GM23338 (cell line): ENCODE measurements at regions not wholly inside any gene's neighbourhood (a gene's known extent, or its start where the extent isn't known, plus 50 kb on each side); places are given as distances from the start of the nearest gene placed in this dataset.
A peak's percentile ranks its signal among the peaks of the same experiment; 100 is the strongest.

Experiments
- ATAC-seq: fragments of 200-7000 bp; cut with Tn5 transposase; 3 replicates; pipeline ENCODE4 v1.9.1; 2020
- DNase-seq: peaks from one replicate; pipeline ENCODE4 v3.0.0-alpha.2; 2015; ENCODE audit warnings: low spot score
- H2AFZ ChIP-seq: fragments of 200-600 bp; sonication (generic); 2 replicates; pipeline ENCODE4 v1.8.0; 2016; ENCODE audit warnings: antibody characterized with exemption, mild to moderate bottlenecking, moderate library complexity
- H3F3A ChIP-seq: fragments of 200-600 bp; sonication (generic); replicated peaks from 2 replicates; pipeline ENCODE4 v1.8.0; 2017; ENCODE audit warnings: antibody characterized with exemption, mixed run types, low read depth
- H3K27ac ChIP-seq: fragments of 200-600 bp; sonication (generic); 2 replicates; pipeline ENCODE4 v1.6.1; 2016; ENCODE audit warnings: low read depth
- H3K27me3 ChIP-seq: fragments of 200-600 bp; sonication (generic); 2 replicates; pipeline ENCODE4 v1.8.0; 2016; ENCODE audit warnings: mild to moderate bottlenecking, mixed run types, moderate library complexity; ENCODE audit not compliant: insufficient read depth
- H3K36me3 ChIP-seq: fragments of 200-600 bp; sonication (generic); 2 replicates; pipeline ENCODE4 v1.8.0; 2016; ENCODE audit warnings: mild to moderate bottlenecking; ENCODE audit not compliant: insufficient read depth
- H3K4me1 ChIP-seq: fragments of 200-600 bp; sonication (generic); 2 replicates; pipeline ENCODE4 v1.8.0; 2016; ENCODE audit warnings: mild to moderate bottlenecking, moderate library complexity; ENCODE audit not compliant: insufficient read depth
- H3K4me2 ChIP-seq: fragments of 200-600 bp; sonication (generic); 2 replicates; pipeline ENCODE4 v1.7.1; 2017; ENCODE audit warnings: mixed run types
- H3K4me3 ChIP-seq: fragments of 200-600 bp; sonication (generic); 2 replicates; pipeline ENCODE4 v1.6.1; 2016; ENCODE audit warnings: mixed run types
- H3K79me2 ChIP-seq: fragments of 200-600 bp; sonication (generic); replicated peaks from 2 replicates; pipeline ENCODE4 v1.8.0; 2017; ENCODE audit warnings: mild to moderate bottlenecking; ENCODE audit not compliant: insufficient read depth
- H3K9me2 ChIP-seq: fragments of 200-600 bp; sonication (generic); 2 replicates; pipeline ENCODE4 v1.8.0; 2017; ENCODE audit not compliant: insufficient read depth
- H4K20me1 ChIP-seq: fragments of 200-600 bp; sonication (generic); replicated peaks from 2 replicates; pipeline ENCODE4 v1.8.0; 2017; ENCODE audit warnings: mild to moderate bottlenecking; ENCODE audit not compliant: insufficient read depth
- H3K27ac Mint-ChIP-seq: 2 replicates; pipeline ENCODE4 v1.8.0; 2020; ENCODE audit warnings: inconsistent platforms, mild to moderate bottlenecking, moderate library complexity, mixed read lengths
- H3K27me3 Mint-ChIP-seq: 3 replicates; pipeline ENCODE4 v1.8.0; 2022; ENCODE audit warnings: low read depth, mild to moderate bottlenecking, moderate library complexity, mixed read lengths, inconsistent platforms; ENCODE audit not compliant: insufficient read depth, poor library complexity
- H3K36me3 Mint-ChIP-seq: 3 replicates; pipeline ENCODE4 v1.8.0; 2021; ENCODE audit warnings: low read depth, mild to moderate bottlenecking, inconsistent platforms, moderate library complexity, mixed read lengths
- H3K4me1 Mint-ChIP-seq: 3 replicates; pipeline ENCODE4 v1.8.0; 2020; ENCODE audit warnings: mild to moderate bottlenecking, inconsistent platforms, mixed read lengths
- H3K4me3 Mint-ChIP-seq: 3 replicates; pipeline ENCODE4 v1.8.0; 2021; ENCODE audit warnings: moderate library complexity, mild to moderate bottlenecking, inconsistent platforms, mixed read lengths
- H3K9me3 Mint-ChIP-seq: 3 replicates; pipeline ENCODE4 v1.8.0; 2020; ENCODE audit warnings: moderate library complexity, mild to moderate bottlenecking, inconsistent platforms, mixed read lengths
- CTCF ChIP-seq, 2 experiments: fragments of 200-600 bp in 1 of 2; sonication (generic) in 1 of 2; conservative IDR thresholded peaks; 2 replicates each; pipeline versions ENCODE4 v1.5.1 to v1.6.1; 2016 to 2017; ENCODE audit warnings: antibody characterized with exemption in 2 of 2, low read depth in 2 of 2, mild to moderate bottlenecking in 2 of 2, moderate library complexity in 1 of 2
- EZH2 ChIP-seq: fragments of 200-600 bp; sonication (generic); IDR thresholded peaks from one replicate; pipeline ENCODE4 v1.8.0; 2017; ENCODE audit warnings: antibody characterized with exemption, mild to moderate bottlenecking, low read depth; ENCODE audit not compliant: unreplicated experiment
- EZH2phosphoT487 ChIP-seq: fragments of 200-600 bp; sonication (generic); IDR thresholded peaks from one replicate; pipeline ENCODE4 v1.8.1; 2018; ENCODE audit warnings: antibody characterized with exemption; ENCODE audit not compliant: unreplicated experiment
- JUNB ChIP-seq: IDR thresholded peaks from one replicate; pipeline ENCODE4 v1.6.1; 2016; ENCODE audit warnings: antibody characterized with exemption; ENCODE audit not compliant: unreplicated experiment
- NANOG ChIP-seq: IDR thresholded peaks from 2 replicates; pipeline ENCODE4 v1.6.1; 2016; ENCODE audit warnings: antibody characterized with exemption, borderline replicate concordance
- POLR2AphosphoS5 ChIP-seq: IDR thresholded peaks from 2 replicates; pipeline ENCODE4 v1.6.1; 2016; ENCODE audit warnings: antibody characterized with exemption, low read depth
- REST ChIP-seq: IDR thresholded peaks from one replicate; pipeline ENCODE4 v1.6.1; 2018; ENCODE audit warnings: antibody characterized with exemption; ENCODE audit not compliant: unreplicated experiment
- ZNF114 ChIP-seq: fragments of 250-450 bp; sonication (Bioruptor Pico); IDR thresholded peaks from 2 replicates; pipeline ENCODE4 v1.5.0; 2020; ENCODE audit warnings: mild to moderate bottlenecking, moderate library complexity
- ZNF331 ChIP-seq: fragments of 250-450 bp; sonication (Bioruptor Pico); IDR thresholded peaks from 2 replicates; pipeline ENCODE4 v1.5.0; 2020; ENCODE audit warnings: low read depth, mild to moderate bottlenecking, moderate library complexity

- H2AFZ ChIP-seq, result no peak overlapping the region
- no peaks in the 10 kb centered on the region for H4K20me1 ChIP-seq
- no peak overlapping the region for H3K4me3 ChIP-seq
- ATAC-seq (no peak), DNase-seq (no peak)
- H3K4me1 ChIP-seq, result peaks cover 3% of the 10 kb centered on the region; the same call in 1 of the 2 replicates
- Mint-ChIP-seq H3K27ac (no peak overlapping the region), H3K4me3 (no peak overlapping the region), H3K9me3 (peaks cover 26% of the 10 kb centered on the region), H3K36me3 (peaks cover 14% of the 10 kb centered on the region), H3K27me3 (peaks cover 2% of the 10 kb centered on the region), H3K4me1 (peaks cover 5% of the 10 kb centered on the region; the same call in 2 of the 3 replicates)
- H3K9me2 ChIP-seq, result no peaks in the 10 kb centered on the region
- peaks cover 8% of the 10 kb centered on the region; the same call in 1 of the 2 replicates for H3K36me3 ChIP-seq
- no peaks in the 10 kb centered on the region for H3K79me2 ChIP-seq
- no peaks in the 10 kb centered on the region for H3K27me3 ChIP-seq
- H3K4me2 ChIP-seq, result no peak overlapping the region
- H3F3A ChIP-seq, result no peaks in the 10 kb centered on the region
- no peak for TF ChIP-seq EZH2
- TF ChIP-seq REST, result no peak
- no peak for TF ChIP-seq JUNB
- no peak for TF ChIP-seq EZH2phosphoT487
- TF ChIP-seq ZNF331 (CRISPR knock-in tag), result no peak
- no peak for TF ChIP-seq NANOG
- no peak for TF ChIP-seq POLR2AphosphoS5
- no peak overlapping the region for H3K27ac ChIP-seq
Measured at GRCh38 chr6:79373246-79373645, 138.8 kb upstream of the HMGN3 start.

- Mint-ChIP-seq H3K4me3 (no peak overlapping the region), H3K36me3 (peaks cover 19% of the 10 kb centered on the region), H3K9me3 (peaks cover 31% of the 10 kb centered on the region), H3K27me3 (peaks cover 2% of the 10 kb centered on the region), H3K4me1 (peaks cover 3% of the 10 kb centered on the region; the same call in 2 of the 3 replicates), H3K27ac (no peak overlapping the region)
- Histone ChIP-seq H2AFZ (no peak overlapping the region), H3K79me2 (no peaks in the 10 kb centered on the region), H3K27me3 (no peaks in the 10 kb centered on the region), H4K20me1 (no peaks in the 10 kb centered on the region), H3K4me3 (no peak overlapping the region), H3K4me1 (peaks cover 3% of the 10 kb centered on the region; the same call in 1 of the 2 replicates), H3F3A (no peaks in the 10 kb centered on the region), H3K36me3 (peaks cover 8% of the 10 kb centered on the region; the same call in 1 of the 2 replicates), H3K27ac (no peak overlapping the region), H3K4me2 (no peak overlapping the region), H3K9me2 (no peaks in the 10 kb centered on the region)
- no peak; the same call in 2 of the 3 replicates for ATAC-seq
- peak; percentile 4 for DNase-seq
- TF ChIP-seq ZNF114 (CRISPR knock-in tag) (no peak), CTCF (conservative IDR thresholded peaks at IDR 0.05; ENCODE audit: low read depth in 2 of 2) (peak; percentile 17 to 29; a peak in 1 of 4 replicates)
Measured at GRCh38 chr6:79372757-79373156, 138.3 kb upstream of the HMGN3 start.
